GM23338 (cell line): ENCODE measurements at regions not wholly inside any gene's neighbourhood (a gene's known extent, or its start where the extent isn't known, plus 50 kb on each side); places are given as distances from the start of the nearest gene placed in this dataset.
A peak's percentile ranks its signal among the peaks of the same experiment; 100 is the strongest.

Experiments used
- ATAC-seq: fragments of 200-7000 bp; cut with Tn5 transposase; 3 replicates; pipeline ENCODE4 v1.9.1; 2020
- DNase-seq: peaks from one replicate; pipeline ENCODE4 v3.0.0-alpha.2; 2015; ENCODE audit warnings: low spot score
- H2AFZ ChIP-seq: fragments of 200-600 bp; sonication (generic); 2 replicates; pipeline ENCODE4 v1.8.0; 2016; ENCODE audit warnings: antibody characterized with exemption, mild to moderate bottlenecking, moderate library complexity
- H3F3A ChIP-seq: fragments of 200-600 bp; sonication (generic); replicated peaks from 2 replicates; pipeline ENCODE4 v1.8.0; 2017; ENCODE audit warnings: antibody characterized with exemption, mixed run types, low read depth
- H3K27ac ChIP-seq: fragments of 200-600 bp; sonication (generic); 2 replicates; pipeline ENCODE4 v1.6.1; 2016; ENCODE audit warnings: low read depth
- H3K27me3 ChIP-seq: fragments of 200-600 bp; sonication (generic); 2 replicates; pipeline ENCODE4 v1.8.0; 2016; ENCODE audit warnings: mild to moderate bottlenecking, mixed run types, moderate library complexity; ENCODE audit not compliant: insufficient read depth
- H3K36me3 ChIP-seq: fragments of 200-600 bp; sonication (generic); 2 replicates; pipeline ENCODE4 v1.8.0; 2016; ENCODE audit warnings: mild to moderate bottlenecking; ENCODE audit not compliant: insufficient read depth
- H3K4me1 ChIP-seq: fragments of 200-600 bp; sonication (generic); 2 replicates; pipeline ENCODE4 v1.8.0; 2016; ENCODE audit warnings: mild to moderate bottlenecking, moderate library complexity; ENCODE audit not compliant: insufficient read depth
- H3K4me2 ChIP-seq: fragments of 200-600 bp; sonication (generic); 2 replicates; pipeline ENCODE4 v1.7.1; 2017; ENCODE audit warnings: mixed run types
- H3K4me3 ChIP-seq: fragments of 200-600 bp; sonication (generic); 2 replicates; pipeline ENCODE4 v1.6.1; 2016; ENCODE audit warnings: mixed run types
- H3K79me2 ChIP-seq: fragments of 200-600 bp; sonication (generic); replicated peaks from 2 replicates; pipeline ENCODE4 v1.8.0; 2017; ENCODE audit warnings: mild to moderate bottlenecking; ENCODE audit not compliant: insufficient read depth
- H3K9me2 ChIP-seq: fragments of 200-600 bp; sonication (generic); 2 replicates; pipeline ENCODE4 v1.8.0; 2017; ENCODE audit not compliant: insufficient read depth
- H4K20me1 ChIP-seq: fragments of 200-600 bp; sonication (generic); replicated peaks from 2 replicates; pipeline ENCODE4 v1.8.0; 2017; ENCODE audit warnings: mild to moderate bottlenecking; ENCODE audit not compliant: insufficient read depth
- H3K27ac Mint-ChIP-seq: 2 replicates; pipeline ENCODE4 v1.8.0; 2020; ENCODE audit warnings: inconsistent platforms, mild to moderate bottlenecking, moderate library complexity, mixed read lengths
- H3K27me3 Mint-ChIP-seq: 3 replicates; pipeline ENCODE4 v1.8.0; 2022; ENCODE audit warnings: low read depth, mild to moderate bottlenecking, moderate library complexity, mixed read lengths, inconsistent platforms; ENCODE audit not compliant: insufficient read depth, poor library complexity
- H3K36me3 Mint-ChIP-seq: 3 replicates; pipeline ENCODE4 v1.8.0; 2021; ENCODE audit warnings: low read depth, mild to moderate bottlenecking, inconsistent platforms, moderate library complexity, mixed read lengths
- H3K4me1 Mint-ChIP-seq: 3 replicates; pipeline ENCODE4 v1.8.0; 2020; ENCODE audit warnings: mild to moderate bottlenecking, inconsistent platforms, mixed read lengths
- H3K4me3 Mint-ChIP-seq: 3 replicates; pipeline ENCODE4 v1.8.0; 2021; ENCODE audit warnings: moderate library complexity, mild to moderate bottlenecking, inconsistent platforms, mixed read lengths
- H3K9me3 Mint-ChIP-seq: 3 replicates; pipeline ENCODE4 v1.8.0; 2020; ENCODE audit warnings: moderate library complexity, mild to moderate bottlenecking, inconsistent platforms, mixed read lengths
- CREB1 ChIP-seq: fragments of 250-450 bp; sonication (Bioruptor Pico); IDR thresholded peaks from 2 replicates; pipeline ENCODE4 v1.5.0; 2020; ENCODE audit warnings: low read depth, mild to moderate bottlenecking, moderate library complexity
- EZH2phosphoT487 ChIP-seq: fragments of 200-600 bp; sonication (generic); IDR thresholded peaks from one replicate; pipeline ENCODE4 v1.8.1; 2018; ENCODE audit warnings: antibody characterized with exemption; ENCODE audit not compliant: unreplicated experiment
- JUNB ChIP-seq: IDR thresholded peaks from one replicate; pipeline ENCODE4 v1.6.1; 2016; ENCODE audit warnings: antibody characterized with exemption; ENCODE audit not compliant: unreplicated experiment
- NANOG ChIP-seq: IDR thresholded peaks from 2 replicates; pipeline ENCODE4 v1.6.1; 2016; ENCODE audit warnings: antibody characterized with exemption, borderline replicate concordance
- ZNF114 ChIP-seq: fragments of 250-450 bp; sonication (Bioruptor Pico); IDR thresholded peaks from 2 replicates; pipeline ENCODE4 v1.5.0; 2020; ENCODE audit warnings: mild to moderate bottlenecking, moderate library complexity
- ZNF331 ChIP-seq: fragments of 250-450 bp; sonication (Bioruptor Pico); IDR thresholded peaks from 2 replicates; pipeline ENCODE4 v1.5.0; 2020; ENCODE audit warnings: low read depth, mild to moderate bottlenecking, moderate library complexity
- TF ChIP-seq, protein P1 (sequence below), 2 experiments: fragments of 200-600 bp in 1 of 2; sonication (generic) in 1 of 2; conservative IDR thresholded peaks; 2 replicates each; pipeline versions ENCODE4 v1.5.1 to v1.6.1; 2016 to 2017; ENCODE audit warnings: antibody characterized with exemption in 2 of 2, low read depth in 2 of 2, mild to moderate bottlenecking in 2 of 2, moderate library complexity in 1 of 2
- TF ChIP-seq, protein P2 (sequence below): IDR thresholded peaks from 2 replicates; pipeline ENCODE4 v1.6.1; 2016; ENCODE audit warnings: antibody characterized with exemption
- TF ChIP-seq, protein P3 (sequence below): fragments of 250-450 bp; sonication (Bioruptor Pico); IDR thresholded peaks from 2 replicates; pipeline ENCODE4 v1.5.0; 2020; ENCODE audit warnings: mild to moderate bottlenecking, moderate library complexity

DNA sequence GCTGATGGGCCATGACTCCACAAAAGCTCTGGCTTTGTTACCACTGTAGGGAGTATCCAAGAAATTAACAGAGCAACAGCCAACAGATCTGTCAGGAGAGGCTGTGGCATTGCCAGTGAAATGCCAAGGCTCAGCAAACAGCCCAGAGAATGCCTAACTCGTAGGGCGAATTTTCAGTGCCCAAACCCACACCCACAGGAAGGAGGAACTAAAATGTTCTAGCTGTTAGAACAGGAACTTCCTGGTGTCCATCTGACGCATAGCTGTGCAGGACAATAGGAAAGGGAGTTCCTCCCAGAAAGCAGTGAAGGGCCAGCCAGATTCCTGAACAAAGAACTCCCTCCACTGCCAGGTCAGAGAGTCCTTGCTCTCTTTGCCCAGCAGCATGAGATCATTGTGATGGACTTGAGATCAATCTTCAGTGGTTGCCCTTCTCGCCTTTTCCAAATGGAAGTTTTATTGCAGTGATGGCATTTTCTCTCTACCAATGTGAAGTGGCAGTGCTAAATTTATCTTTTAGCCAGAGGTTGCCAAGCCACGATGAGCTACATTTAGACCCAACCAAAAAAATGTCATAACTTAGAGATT is 224.2 kb upstream of the STARD13 start:
- peak overlapping the region; percentile 74 for H2AFZ ChIP-seq
- Mint-ChIP-seq H3K4me3 (no peak overlapping the region), H3K27me3 (no peaks in the 10 kb centered on the region), H3K9me3 (peaks cover 7% of the 10 kb centered on the region; the same call in 2 of the 3 replicates), H3K4me1 (peaks cover 6% of the 10 kb centered on the region; the same call in 1 of the 3 replicates), H3K36me3 (no peaks in the 10 kb centered on the region), H3K27ac (no peak overlapping the region)
- H3F3A ChIP-seq, result no peaks in the 10 kb centered on the region
- peaks cover 11% of the 10 kb centered on the region for H3K9me2 ChIP-seq
- no peaks in the 10 kb centered on the region for H3K36me3 ChIP-seq
- H3K79me2 ChIP-seq, result no peaks in the 10 kb centered on the region
- no peaks in the 10 kb centered on the region for H3K4me1 ChIP-seq
- DNase-seq (no peak), ATAC-seq (no peak)
- TF ChIP-seq, protein P1, sequence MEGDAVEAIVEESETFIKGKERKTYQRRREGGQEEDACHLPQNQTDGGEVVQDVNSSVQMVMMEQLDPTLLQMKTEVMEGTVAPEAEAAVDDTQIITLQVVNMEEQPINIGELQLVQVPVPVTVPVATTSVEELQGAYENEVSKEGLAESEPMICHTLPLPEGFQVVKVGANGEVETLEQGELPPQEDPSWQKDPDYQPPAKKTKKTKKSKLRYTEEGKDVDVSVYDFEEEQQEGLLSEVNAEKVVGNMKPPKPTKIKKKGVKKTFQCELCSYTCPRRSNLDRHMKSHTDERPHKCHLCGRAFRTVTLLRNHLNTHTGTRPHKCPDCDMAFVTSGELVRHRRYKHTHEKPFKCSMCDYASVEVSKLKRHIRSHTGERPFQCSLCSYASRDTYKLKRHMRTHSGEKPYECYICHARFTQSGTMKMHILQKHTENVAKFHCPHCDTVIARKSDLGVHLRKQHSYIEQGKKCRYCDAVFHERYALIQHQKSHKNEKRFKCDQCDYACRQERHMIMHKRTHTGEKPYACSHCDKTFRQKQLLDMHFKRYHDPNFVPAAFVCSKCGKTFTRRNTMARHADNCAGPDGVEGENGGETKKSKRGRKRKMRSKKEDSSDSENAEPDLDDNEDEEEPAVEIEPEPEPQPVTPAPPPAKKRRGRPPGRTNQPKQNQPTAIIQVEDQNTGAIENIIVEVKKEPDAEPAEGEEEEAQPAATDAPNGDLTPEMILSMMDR (conservative IDR thresholded peaks at IDR 0.05; ENCODE audit: low read depth in 2 of 2), result no peak
- no peak for TF ChIP-seq ZNF331 (CRISPR knock-in tag)
- TF ChIP-seq JUNB, result no peak
- no peak for TF ChIP-seq EZH2phosphoT487
- no peak for TF ChIP-seq ZNF114 (CRISPR knock-in tag)
- TF ChIP-seq, protein P2, sequence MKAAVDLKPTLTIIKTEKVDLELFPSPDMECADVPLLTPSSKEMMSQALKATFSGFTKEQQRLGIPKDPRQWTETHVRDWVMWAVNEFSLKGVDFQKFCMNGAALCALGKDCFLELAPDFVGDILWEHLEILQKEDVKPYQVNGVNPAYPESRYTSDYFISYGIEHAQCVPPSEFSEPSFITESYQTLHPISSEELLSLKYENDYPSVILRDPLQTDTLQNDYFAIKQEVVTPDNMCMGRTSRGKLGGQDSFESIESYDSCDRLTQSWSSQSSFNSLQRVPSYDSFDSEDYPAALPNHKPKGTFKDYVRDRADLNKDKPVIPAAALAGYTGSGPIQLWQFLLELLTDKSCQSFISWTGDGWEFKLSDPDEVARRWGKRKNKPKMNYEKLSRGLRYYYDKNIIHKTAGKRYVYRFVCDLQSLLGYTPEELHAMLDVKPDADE, result no peak
- TF ChIP-seq, protein P3, sequence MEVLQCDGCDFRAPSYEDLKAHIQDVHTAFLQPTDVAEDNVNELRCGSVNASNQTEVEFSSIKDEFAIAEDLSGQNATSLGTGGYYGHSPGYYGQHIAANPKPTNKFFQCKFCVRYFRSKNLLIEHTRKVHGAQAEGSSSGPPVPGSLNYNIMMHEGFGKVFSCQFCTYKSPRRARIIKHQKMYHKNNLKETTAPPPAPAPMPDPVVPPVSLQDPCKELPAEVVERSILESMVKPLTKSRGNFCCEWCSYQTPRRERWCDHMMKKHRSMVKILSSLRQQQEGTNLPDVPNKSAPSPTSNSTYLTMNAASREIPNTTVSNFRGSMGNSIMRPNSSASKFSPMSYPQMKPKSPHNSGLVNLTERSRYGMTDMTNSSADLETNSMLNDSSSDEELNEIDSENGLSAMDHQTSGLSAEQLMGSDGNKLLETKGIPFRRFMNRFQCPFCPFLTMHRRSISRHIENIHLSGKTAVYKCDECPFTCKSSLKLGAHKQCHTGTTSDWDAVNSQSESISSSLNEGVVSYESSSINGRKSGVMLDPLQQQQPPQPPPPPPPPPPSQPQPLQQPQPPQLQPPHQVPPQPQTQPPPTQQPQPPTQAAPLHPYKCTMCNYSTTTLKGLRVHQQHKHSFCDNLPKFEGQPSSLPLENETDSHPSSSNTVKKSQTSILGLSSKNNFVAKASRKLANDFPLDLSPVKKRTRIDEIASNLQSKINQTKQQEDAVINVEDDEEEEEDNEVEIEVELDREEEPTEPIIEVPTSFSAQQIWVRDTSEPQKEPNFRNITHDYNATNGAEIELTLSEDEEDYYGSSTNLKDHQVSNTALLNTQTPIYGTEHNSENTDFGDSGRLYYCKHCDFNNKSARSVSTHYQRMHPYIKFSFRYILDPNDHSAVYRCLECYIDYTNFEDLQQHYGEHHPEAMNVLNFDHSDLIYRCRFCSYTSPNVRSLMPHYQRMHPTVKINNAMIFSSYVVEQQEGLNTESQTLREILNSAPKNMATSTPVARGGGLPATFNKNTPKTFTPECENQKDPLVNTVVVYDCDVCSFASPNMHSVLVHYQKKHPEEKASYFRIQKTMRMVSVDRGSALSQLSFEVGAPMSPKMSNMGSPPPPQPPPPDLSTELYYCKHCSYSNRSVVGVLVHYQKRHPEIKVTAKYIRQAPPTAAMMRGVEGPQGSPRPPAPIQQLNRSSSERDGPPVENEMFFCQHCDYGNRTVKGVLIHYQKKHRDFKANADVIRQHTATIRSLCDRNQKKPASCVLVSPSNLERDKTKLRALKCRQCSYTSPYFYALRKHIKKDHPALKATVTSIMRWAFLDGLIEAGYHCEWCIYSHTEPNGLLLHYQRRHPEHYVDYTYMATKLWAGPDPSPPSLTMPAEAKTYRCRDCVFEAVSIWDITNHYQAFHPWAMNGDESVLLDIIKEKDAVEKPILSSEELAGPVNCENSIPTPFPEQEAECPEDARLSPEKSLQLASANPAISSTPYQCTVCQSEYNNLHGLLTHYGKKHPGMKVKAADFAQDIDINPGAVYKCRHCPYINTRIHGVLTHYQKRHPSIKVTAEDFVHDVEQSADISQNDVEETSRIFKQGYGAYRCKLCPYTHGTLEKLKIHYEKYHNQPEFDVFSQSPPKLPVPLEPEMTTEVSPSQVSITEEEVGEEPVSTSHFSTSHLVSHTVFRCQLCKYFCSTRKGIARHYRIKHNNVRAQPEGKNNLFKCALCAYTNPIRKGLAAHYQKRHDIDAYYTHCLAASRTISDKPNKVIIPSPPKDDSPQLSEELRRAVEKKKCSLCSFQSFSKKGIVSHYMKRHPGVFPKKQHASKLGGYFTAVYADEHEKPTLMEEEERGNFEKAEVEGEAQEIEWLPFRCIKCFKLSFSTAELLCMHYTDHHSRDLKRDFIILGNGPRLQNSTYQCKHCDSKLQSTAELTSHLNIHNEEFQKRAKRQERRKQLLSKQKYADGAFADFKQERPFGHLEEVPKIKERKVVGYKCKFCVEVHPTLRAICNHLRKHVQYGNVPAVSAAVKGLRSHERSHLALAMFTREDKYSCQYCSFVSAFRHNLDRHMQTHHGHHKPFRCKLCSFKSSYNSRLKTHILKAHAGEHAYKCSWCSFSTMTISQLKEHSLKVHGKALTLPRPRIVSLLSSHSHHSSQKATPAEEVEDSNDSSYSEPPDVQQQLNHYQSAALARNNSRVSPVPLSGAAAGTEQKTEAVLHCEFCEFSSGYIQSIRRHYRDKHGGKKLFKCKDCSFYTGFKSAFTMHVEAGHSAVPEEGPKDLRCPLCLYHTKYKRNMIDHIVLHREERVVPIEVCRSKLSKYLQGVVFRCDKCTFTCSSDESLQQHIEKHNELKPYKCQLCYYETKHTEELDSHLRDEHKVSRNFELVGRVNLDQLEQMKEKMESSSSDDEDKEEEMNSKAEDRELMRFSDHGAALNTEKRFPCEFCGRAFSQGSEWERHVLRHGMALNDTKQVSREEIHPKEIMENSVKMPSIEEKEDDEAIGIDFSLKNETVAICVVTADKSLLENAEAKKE (CRISPR knock-in tag), result no peak
- no peak for TF ChIP-seq CREB1 (CRISPR knock-in tag)
- no peak for TF ChIP-seq NANOG
- no peak overlapping the region for H3K27ac ChIP-seq
- no peaks in the 10 kb centered on the region for H3K27me3 ChIP-seq
- H3K4me3 ChIP-seq, result no peak overlapping the region
- no peak overlapping the region for H3K4me2 ChIP-seq
- no peaks in the 10 kb centered on the region for H4K20me1 ChIP-seq
